ENCODE measurements at regions not wholly inside any gene's neighbourhood (a gene's known extent, or its start where the extent isn't known, plus 50 kb on each side); places are given as distances from the start of the nearest gene placed in this dataset.
"Not testable (repeated sequence)": the region's sequence is repeated elsewhere in the genome, so short reads cannot be mapped to it uniquely, and the experiment has no call there.

DNA sequence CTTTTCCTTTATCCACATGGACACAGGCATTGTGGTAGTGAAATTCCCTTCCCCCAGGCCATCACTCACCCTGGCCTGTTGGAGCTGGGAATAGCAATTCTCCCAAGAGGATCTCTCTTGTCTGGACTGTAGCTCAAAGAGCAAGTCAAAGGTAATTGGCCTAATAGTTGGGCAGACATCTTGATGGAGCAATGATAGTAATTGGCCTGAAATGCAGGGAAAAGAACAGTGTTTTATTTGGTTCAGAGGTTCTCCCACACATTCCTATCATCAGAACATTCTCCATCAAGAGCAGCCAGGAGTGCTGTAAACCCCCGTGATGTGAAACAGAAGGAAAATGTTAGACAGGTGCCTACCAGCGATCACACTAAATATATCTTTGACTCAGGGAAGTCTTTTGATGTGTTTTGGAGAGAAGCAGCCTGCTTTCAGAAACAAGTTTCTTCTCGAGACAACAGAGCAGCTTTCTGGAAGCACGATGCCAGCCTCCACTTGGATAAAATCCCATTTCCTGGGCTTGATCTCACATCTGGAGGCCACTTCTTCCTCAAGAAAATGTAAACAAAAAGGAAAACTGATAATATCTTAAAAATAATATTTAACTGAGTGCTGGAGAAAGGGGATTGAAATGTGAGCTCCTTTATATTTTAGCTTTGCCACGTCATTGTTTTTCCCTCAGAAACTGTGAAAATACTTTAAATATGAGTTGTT is 198.1 kb upstream of the WWC1 start:
- DNase-seq (ENCODE audit: low spot score): no peak

DNA sequence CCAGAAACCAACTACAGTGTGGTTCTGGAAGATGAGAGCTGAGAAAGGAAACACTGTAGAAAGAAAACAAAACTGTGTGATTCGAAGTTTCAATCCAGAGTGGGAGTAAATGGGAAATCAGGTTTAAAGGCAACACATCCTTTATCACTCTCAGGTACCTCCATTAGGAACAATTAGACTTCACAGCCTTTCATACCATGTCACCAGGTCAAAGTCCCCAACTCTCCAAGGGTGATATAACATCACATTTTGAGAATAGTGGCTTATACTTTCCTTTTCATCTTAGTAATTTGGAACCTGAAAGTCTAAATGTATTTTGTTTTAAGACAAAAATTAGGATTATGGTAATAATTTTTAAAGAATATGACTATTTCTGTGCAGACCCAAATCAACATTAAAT is 194.9 kb upstream of the WWC1 start:
- DNase-seq (ENCODE audit: low spot score): no peak

GRCh38 chr5:168097876-168098653 is 193.4 kb upstream of the WWC1 start:
- DNase-seq (ENCODE audit: low spot score): no peak

- DNase-seq (ENCODE audit: low spot score): no peak
Measured at GRCh38 chr5:168101352-168101751, 190.1 kb upstream of the WWC1 start.

DNA sequence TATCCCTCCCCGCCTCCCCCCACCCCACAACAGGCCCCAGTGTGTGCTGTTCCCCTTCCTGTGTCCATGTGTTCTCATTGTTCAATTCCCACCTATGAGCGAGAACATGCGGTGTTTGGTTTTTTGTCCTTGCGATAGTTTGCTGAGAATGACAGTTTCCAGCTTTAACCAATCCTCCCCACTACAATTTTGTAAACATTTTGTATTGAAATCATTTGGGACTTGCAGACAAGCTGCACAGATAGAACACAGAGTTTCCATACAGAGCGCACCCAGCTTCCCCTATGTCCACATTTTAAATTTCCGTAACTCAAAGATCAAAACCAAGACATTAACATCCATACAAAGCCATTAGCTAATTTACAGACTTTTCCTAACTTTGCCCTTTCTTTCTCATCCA is 188.4 kb upstream of the WWC1 start:
- not testable (repeated sequence) for DNase-seq (ENCODE audit: low spot score)

DNA sequence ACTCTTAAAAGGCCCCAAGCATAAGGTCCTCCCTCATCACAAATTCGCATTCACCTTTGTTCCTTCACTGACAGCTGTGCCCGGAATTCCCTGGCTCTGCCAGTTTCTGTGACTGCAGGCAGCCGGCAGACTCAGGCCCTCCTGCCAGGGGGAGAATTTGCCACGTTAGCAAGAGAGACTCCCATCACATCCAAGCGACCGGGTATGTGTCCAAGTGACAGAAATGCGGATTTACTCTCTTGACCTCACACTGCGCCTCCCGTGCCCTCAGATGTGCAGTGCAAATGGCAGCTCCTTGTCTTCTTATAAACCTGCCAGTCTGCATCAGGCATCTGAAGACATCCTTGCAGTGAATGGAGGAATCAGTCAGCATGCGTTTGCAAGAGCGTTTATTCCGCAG is 187.1 kb upstream of the WWC1 start:
- no peak for DNase-seq (ENCODE audit: low spot score)

DNA sequence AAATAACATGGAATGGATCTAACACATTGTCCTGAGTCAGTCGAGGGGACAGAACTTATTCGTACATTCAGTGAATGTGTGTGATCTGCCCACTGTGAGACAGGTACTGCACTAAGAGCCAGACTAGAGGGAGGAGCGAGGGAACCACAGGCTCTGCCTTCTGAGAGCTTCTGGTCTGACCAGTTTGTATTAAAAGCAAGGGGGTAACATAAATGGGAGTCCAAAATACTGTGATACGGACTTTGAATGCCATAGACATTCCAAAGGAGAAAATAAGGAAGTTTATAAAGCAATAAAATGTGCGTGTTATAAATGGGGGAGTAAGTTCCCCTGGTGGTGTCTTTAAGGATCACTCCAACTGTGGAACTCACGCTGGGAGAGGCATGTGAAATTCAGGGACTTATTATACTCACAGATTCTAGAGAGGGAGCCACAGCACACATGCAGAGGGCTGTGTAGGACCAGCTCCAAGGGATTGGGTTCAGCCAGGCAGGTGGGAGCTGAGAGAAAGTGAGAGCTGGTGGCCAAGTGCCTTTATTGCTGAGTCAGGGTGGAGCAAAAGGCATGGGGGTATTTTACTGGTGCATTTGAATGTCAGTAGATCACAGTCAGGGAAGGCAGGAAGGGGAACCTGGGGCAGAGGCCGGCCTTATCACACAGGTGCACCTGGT is 186.5 kb upstream of the WWC1 start:
- no peak for DNase-seq (ENCODE audit: low spot score)

DNA sequence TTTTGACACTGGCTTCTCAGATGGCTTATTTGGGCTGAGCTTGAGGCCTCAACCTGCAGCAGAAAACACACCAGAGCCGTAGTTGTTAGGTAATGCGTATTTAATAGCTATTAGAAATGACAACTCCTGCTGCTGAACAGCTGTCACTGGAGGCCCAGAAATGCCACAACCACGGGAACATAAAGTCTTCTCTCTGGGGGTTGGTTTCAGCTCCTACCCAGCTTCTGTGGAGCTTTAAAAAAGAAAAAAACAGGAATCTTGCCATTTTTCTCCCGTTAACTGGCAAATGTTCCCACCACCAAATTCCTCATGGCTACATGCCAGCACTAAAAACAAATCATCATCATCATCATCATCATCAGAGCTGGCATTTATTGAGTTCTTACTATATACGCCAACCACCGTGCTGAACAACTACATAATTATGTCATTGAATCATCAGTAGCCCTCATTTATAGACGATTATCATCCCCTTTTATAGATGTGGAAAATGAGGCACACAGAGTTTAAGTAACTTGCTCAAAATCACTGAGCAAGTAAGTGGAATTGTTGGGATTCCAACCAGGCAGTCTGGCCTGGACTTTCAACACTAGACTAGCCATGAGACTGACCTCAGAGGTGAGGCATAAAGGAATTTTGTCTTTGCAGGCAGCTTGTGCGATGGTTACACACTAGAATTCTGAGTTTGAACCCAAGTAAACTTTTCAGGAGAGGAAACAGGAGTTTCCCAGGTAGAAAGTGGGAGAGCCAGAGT is 185.3 kb upstream of the WWC1 start:
- DNase-seq (ENCODE audit: low spot score): no peak

- DNase-seq (ENCODE audit: low spot score): no peak
Measured at GRCh38 chr5:168109441-168109840, 182.0 kb upstream of the WWC1 start.

GRCh38 chr5:168110384-168110783 is 181.1 kb upstream of the WWC1 start:
- DNase-seq (ENCODE audit: low spot score): no peak

GRCh38 chr5:168110870-168111832 is 180.3 kb upstream of the WWC1 start:
- no peak for DNase-seq (ENCODE audit: low spot score)

GRCh38 chr5:168114444-168115017 is 176.9 kb upstream of the WWC1 start:
- DNase-seq (ENCODE audit: low spot score): peak; percentile 45

DNA sequence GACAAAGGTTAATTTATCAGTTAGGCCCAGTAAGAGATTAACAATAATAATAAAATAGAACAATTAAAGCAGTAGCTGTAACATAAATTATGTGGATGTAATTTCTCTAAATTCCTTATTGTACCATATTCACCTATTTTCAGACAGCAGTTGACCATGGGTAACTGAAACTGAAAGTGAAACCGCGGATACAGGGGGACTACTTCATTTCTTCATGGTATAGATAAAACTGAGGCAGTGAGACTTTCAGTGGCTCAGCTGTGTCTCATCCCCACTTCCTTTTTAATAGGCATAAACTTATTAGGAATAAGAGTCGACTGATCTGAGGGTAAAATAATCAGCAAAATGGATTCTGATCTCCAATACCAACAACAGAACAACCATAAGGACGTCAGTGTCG is 174.0 kb upstream of the WWC1 start:
- DNase-seq (ENCODE audit: low spot score): no peak

- no peak for DNase-seq (ENCODE audit: low spot score)
Measured at GRCh38 chr5:168118042-168118668, 173.3 kb upstream of the WWC1 start.

- no peak for DNase-seq (ENCODE audit: low spot score)
Measured at GRCh38 chr5:168120401-168121137, 170.9 kb upstream of the WWC1 start.

DNA sequence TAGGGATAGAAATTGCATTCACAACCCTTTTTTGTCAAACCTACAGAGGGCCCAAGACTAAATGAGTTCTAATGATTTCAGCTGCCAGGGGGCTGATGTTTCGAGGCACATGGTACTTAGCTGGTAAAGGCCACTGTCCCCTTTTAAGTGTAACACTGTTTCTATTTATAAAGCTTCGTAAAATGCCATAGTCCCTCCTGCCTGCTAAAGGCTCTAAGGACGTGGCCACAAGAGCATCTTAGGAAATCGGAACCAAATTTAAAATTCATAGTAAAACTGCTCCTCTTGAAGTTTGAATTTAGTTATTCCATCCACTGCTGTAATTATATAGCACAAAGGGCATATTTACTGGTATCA is 170.3 kb upstream of the WWC1 start:
- DNase-seq (ENCODE audit: low spot score): no peak

GRCh38 chr5:168123631-168124528 is 167.6 kb upstream of the WWC1 start:
- DNase-seq (ENCODE audit: low spot score): no peak

GRCh38 chr5:168125445-168126199 is 165.8 kb upstream of the WWC1 start:
- DNase-seq (ENCODE audit: low spot score): peak; percentile 64
